SK-N-MC (cell line): ENCODE measurements at regions not wholly inside any gene's neighbourhood (a gene's known extent, or its start where the extent isn't known, plus 50 kb on each side); places are given as distances from the start of the nearest gene placed in this dataset.
"Not testable (repeated sequence)": the region's sequence is repeated elsewhere in the genome, so short reads cannot be mapped to it uniquely, and the experiment has no call there.

Experiments used
- DNase-seq: peaks from one replicate; pipeline ENCODE4 v3.0.0-alpha.2; 2011; ENCODE audit warnings: low read depth, low spot score
- H3K27ac ChIP-seq: fragments of 200-600 bp; sonication (generic); 2 replicates; pipeline ENCODE4 v1.5.1; 2016; ENCODE audit warnings: mixed run types
- H3K36me3 ChIP-seq: fragments of 200-600 bp; sonication (generic); 2 replicates; pipeline ENCODE4 v1.6.1; 2017; ENCODE audit warnings: antibody characterized with exemption, low read length, mixed read lengths; ENCODE audit not compliant: insufficient read depth
- H3K4me3 ChIP-seq: fragments of 200-600 bp; sonication (generic); 2 replicates; pipeline ENCODE4 v1.5.1; 2016
- H3K9ac ChIP-seq: fragments of 200-600 bp; sonication (generic); 2 replicates; pipeline ENCODE4 v1.8.0; 2017; ENCODE audit warnings: mixed run types, mixed read lengths; ENCODE audit not compliant: insufficient read length
- H3K9me3 ChIP-seq: fragments of 200-600 bp; sonication (generic); 2 replicates; pipeline ENCODE4 v1.6.1; 2017; ENCODE audit warnings: low read depth, mild to moderate bottlenecking, antibody characterized with exemption, low read length, moderate library complexity, mixed read lengths
- EZH2 ChIP-seq: fragments of 200-600 bp; sonication (generic); IDR thresholded peaks from one replicate; pipeline ENCODE4 v1.6.1; 2017; ENCODE audit warnings: antibody characterized with exemption
- FOXP2 ChIP-seq: optimal IDR thresholded peaks from 2 replicates; pipeline ENCODE3; 2011; ENCODE audit warnings: mild to moderate bottlenecking, moderate library complexity; ENCODE audit not compliant: insufficient read depth; ENCODE audit errors: extremely low read length, control extremely low read depth
- POLR2AphosphoS5 ChIP-seq: IDR thresholded peaks from 2 replicates; pipeline ENCODE4 v1.6.1; 2012; ENCODE audit warnings: mild to moderate bottlenecking, low read depth, low read length, borderline replicate concordance

GRCh38 chr3:4907643-4908432, 71.4 kb upstream of the BHLHE40 start:
- no peaks in the 10 kb centered on the region for H3K36me3 ChIP-seq
- H3K9me3 ChIP-seq, result no peaks in the 10 kb centered on the region
- TF ChIP-seq POLR2AphosphoS5, result no peak
- TF ChIP-seq FOXP2, result no peak
- TF ChIP-seq EZH2, result no peak
- DNase-seq, result no peak
- no peak overlapping the region for H3K4me3 ChIP-seq
- H3K9ac ChIP-seq, result no peak overlapping the region
- no peak overlapping the region for H3K27ac ChIP-seq

- DNase-seq, result no peak
- Histone ChIP-seq H3K36me3 (no peaks in the 10 kb centered on the region), H3K9me3 (no peaks in the 10 kb centered on the region), H3K27ac (no peak overlapping the region), H3K4me3 (no peak overlapping the region), H3K9ac (no peak overlapping the region)
- TF ChIP-seq POLR2AphosphoS5, result no peak
- TF ChIP-seq FOXP2, result no peak
- no peak for TF ChIP-seq EZH2
These were observed 70.6 kb upstream of the BHLHE40 start for GRCh38 chr3:4908433-4909156.

GRCh38 chr3:4914464-4914863, 64.8 kb upstream of the BHLHE40 start:
- Histone ChIP-seq H3K27ac (no peak overlapping the region), H3K36me3 (no peaks in the 10 kb centered on the region), H3K4me3 (no peak overlapping the region), H3K9me3 (no peaks in the 10 kb centered on the region), H3K9ac (no peak overlapping the region)
- DNase-seq, result no peak
- no peak for TF ChIP-seq EZH2
- no peak for TF ChIP-seq POLR2AphosphoS5
- no peak for TF ChIP-seq FOXP2

GRCh38 chr3:4921589-4921988, 57.6 kb upstream of the BHLHE40 start:
- not testable (repeated sequence) for H3K36me3 ChIP-seq, H3K4me3 ChIP-seq, H3K9ac ChIP-seq, DNase-seq, H3K9me3 ChIP-seq, H3K27ac ChIP-seq

GRCh38 chr3:4926892-4927291, 52.3 kb upstream of the BHLHE40 start:
- TF ChIP-seq EZH2, result no peak
- TF ChIP-seq POLR2AphosphoS5, result no peak
- TF ChIP-seq FOXP2, result no peak
- no peaks in the 10 kb centered on the region for H3K36me3 ChIP-seq
- H3K9ac ChIP-seq, result no peak overlapping the region
- H3K4me3 ChIP-seq, result no peak overlapping the region
- no peak for DNase-seq
- no peaks in the 10 kb centered on the region for H3K9me3 ChIP-seq
- H3K27ac ChIP-seq, result no peak overlapping the region

GRCh38 chr3:4928277-4928789, 50.9 kb upstream of the BHLHE40 start:
- TF ChIP-seq POLR2AphosphoS5, result no peak
- TF ChIP-seq EZH2, result no peak
- no peak for TF ChIP-seq FOXP2
- Histone ChIP-seq H3K27ac (no peak overlapping the region), H3K9me3 (no peaks in the 10 kb centered on the region), H3K4me3 (no peak overlapping the region), H3K36me3 (no peaks in the 10 kb centered on the region), H3K9ac (no peak overlapping the region)
- DNase-seq, result no peak
